ES-I3 (cell line): ENCODE measurements at regions not wholly inside any gene's neighbourhood (a gene's known extent, or its start where the extent isn't known, plus 50 kb on each side); places are given as distances from the start of the nearest gene placed in this dataset.
"Not testable (repeated sequence)": the region's sequence is repeated elsewhere in the genome, so short reads cannot be mapped to it uniquely, and the experiment has no call there.

Experiments
- H3K36me3 ChIP-seq: 2 replicates; pipeline ENCODE4 v1.6.1; 2013; ENCODE audit warnings: mild to moderate bottlenecking, low read length, control low read depth, moderate library complexity; ENCODE audit not compliant: insufficient read depth
- H3K4me1 ChIP-seq: 2 replicates; pipeline ENCODE4 v1.6.1; 2013; ENCODE audit warnings: mild to moderate bottlenecking, control low read depth, low read length; ENCODE audit not compliant: insufficient read depth
- H3K9ac ChIP-seq: 2 replicates; pipeline ENCODE4 v1.6.1; 2013; ENCODE audit warnings: low read depth, mild to moderate bottlenecking, low read length, moderate library complexity
- H3K9me3 ChIP-seq: 2 replicates; pipeline ENCODE4 v1.6.1; 2013; ENCODE audit warnings: mild to moderate bottlenecking, low read length, moderate library complexity; ENCODE audit not compliant: control insufficient read depth, insufficient read depth

- Histone ChIP-seq H3K36me3 (no peaks in the 10 kb centered on the region), H3K9ac (no peak overlapping the region), H3K4me1 (peaks cover 14% of the 10 kb centered on the region), H3K9me3 (no peaks in the 10 kb centered on the region; the same call in 1 of the 2 replicates)
Observed at GRCh38 chr18:3348176-3348575, 86.2 kb downstream of the MYL12B start.

DNA sequence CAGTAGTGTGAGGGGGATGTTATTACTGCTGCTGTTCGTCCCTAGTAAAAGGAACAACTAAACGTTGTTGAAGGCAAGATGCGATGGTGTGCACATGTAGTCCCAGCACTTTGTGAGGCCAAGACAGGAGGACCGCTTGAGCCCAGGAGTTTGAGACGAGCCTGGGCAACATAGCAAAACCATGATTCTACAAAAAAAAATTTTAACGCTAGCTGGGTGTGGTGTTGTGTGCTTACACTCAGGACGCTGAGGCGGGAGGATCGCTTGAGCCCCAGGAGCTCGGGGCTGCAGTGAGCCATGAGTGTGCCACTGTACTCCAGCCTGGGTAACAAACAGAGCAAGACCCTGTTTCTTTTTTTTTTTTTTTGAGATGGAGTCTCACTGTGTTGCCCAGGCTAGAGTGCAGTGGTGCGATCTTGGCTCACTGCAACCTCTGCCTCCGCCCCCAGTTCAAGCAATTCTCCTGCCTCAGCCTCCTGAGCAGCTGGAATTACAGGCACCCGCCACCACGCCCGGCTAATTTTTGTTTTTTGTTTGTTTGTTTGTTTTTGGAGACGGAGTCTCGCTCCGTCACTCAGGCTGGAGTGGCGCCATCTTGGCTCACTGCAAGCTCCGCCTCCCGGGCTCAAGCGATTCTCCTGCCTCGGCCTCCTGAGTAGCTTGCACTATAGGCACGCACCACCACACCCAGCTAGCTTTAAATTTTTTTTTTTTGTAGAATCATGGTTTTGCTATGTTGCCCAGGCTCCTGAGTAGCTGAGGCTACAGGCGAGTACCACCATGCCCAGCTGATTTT is 87.3 kb downstream of the MYL12B start:
- H3K36me3 ChIP-seq, H3K9ac ChIP-seq, H3K9me3 ChIP-seq: not testable (repeated sequence)
- H3K4me1 ChIP-seq: peaks cover 14% of the 10 kb centered on the region

DNA sequence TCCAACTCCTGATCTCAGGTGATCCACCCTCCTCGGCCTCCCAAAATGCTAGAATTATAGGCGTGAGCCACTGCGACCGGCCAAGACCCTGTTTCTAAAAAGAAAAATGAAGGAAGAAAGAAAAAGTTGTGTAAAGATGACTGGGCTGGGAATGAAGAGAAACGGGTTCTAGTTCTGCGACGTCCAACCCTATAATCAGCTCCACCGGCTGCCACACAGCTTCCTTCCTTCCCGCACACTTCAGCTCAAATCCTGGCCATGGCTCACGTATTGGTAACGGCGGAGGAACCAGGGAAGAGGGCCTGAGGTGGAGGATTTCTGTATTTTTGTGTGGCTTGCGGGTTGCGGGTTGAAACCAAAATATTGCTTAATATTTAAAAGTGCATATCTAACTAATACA is 88.1 kb downstream of the MYL12B start:
- H3K36me3 ChIP-seq: no peaks in the 10 kb centered on the region
- no peak overlapping the region for H3K9ac ChIP-seq
- no peaks in the 10 kb centered on the region; the same call in 1 of the 2 replicates for H3K9me3 ChIP-seq
- peaks cover 14% of the 10 kb centered on the region for H3K4me1 ChIP-seq

GRCh38 chr18:3350566-3351527 is 88.9 kb downstream of the MYL12B start:
- Histone ChIP-seq H3K36me3 (no peaks in the 10 kb centered on the region), H3K4me1 (peaks cover 14% of the 10 kb centered on the region), H3K9ac (no peak overlapping the region), H3K9me3 (no peaks in the 10 kb centered on the region; the same call in 1 of the 2 replicates)

- Histone ChIP-seq H3K4me1 (peaks cover 14% of the 10 kb centered on the region), H3K36me3 (no peaks in the 10 kb centered on the region), H3K9me3 (no peaks in the 10 kb centered on the region), H3K9ac (no peak overlapping the region)
Observed at GRCh38 chr18:3354506-3354905, 92.6 kb downstream of the MYL12B start.

DNA sequence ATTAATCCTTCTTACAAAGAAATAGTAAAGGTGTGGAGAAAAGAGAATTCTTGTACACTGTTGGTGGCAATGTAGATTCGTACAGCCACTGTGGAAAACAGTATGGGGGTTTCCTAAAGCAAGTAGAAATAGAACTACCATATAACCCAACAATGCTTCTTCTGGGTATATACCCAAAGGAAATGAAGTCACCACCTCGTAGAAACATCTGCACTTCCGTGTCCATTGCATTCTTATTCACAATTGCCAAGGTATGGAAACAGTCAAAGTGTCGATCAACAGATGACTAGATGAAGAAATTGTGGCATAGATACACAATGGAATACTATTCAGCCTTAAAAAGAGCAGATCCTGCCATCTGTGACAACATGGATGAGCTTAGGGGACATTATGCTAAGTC is 93.4 kb upstream of the TGIF1 start:
- Histone ChIP-seq H3K9me3 (no peaks in the 10 kb centered on the region), H3K9ac (no peak overlapping the region), H3K36me3 (no peaks in the 10 kb centered on the region), H3K4me1 (peaks cover 10% of the 10 kb centered on the region; the same call in 1 of the 2 replicates)

- Histone ChIP-seq H3K9me3 (no peaks in the 10 kb centered on the region), H3K36me3 (no peaks in the 10 kb centered on the region), H3K9ac (no peak overlapping the region), H3K4me1 (peaks cover 10% of the 10 kb centered on the region; the same call in 1 of the 2 replicates)
Observed at GRCh38 chr18:3357516-3357915, 92.5 kb upstream of the TGIF1 start.

GRCh38 chr18:3358310-3358709 is 91.7 kb upstream of the TGIF1 start:
- no peak overlapping the region for H3K9ac ChIP-seq
- no peaks in the 10 kb centered on the region for H3K36me3 ChIP-seq
- peaks cover 10% of the 10 kb centered on the region; the same call in 1 of the 2 replicates for H3K4me1 ChIP-seq
- no peaks in the 10 kb centered on the region for H3K9me3 ChIP-seq

- no peak overlapping the region; the same call in 1 of the 2 replicates for H3K9ac ChIP-seq
- no peaks in the 10 kb centered on the region for H3K9me3 ChIP-seq
- H3K36me3 ChIP-seq: no peaks in the 10 kb centered on the region
- H3K4me1 ChIP-seq: peaks cover 10% of the 10 kb centered on the region; the same call in 1 of the 2 replicates
Observed at GRCh38 chr18:3360211-3360610, 89.8 kb upstream of the TGIF1 start.

- no peaks in the 10 kb centered on the region for H3K4me1 ChIP-seq
- no peak overlapping the region for H3K9ac ChIP-seq
- H3K36me3 ChIP-seq: no peaks in the 10 kb centered on the region
- no peaks in the 10 kb centered on the region for H3K9me3 ChIP-seq
Observed at GRCh38 chr18:3367491-3368091, 82.4 kb upstream of the TGIF1 start.

DNA sequence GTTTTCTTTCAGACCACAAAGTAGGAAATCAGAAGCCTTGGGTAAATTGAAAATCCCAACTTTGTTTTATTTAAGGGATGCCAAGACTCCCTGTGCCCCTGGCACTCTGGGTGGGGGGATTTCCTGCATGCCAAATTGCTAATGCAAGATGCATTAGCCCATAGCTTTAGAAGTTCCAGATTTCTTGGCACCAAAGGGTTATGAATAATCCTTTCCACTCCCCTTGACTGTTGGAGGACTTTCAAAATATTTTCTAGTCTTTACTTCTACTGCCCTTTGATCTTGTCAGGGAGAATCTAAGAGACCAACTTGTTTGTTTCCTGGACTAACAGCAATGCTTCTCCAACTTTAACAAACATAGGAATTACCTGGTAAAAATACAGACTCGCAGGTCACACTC is 81.8 kb upstream of the TGIF1 start:
- no peak overlapping the region for H3K9ac ChIP-seq
- H3K36me3 ChIP-seq: no peaks in the 10 kb centered on the region
- H3K9me3 ChIP-seq: no peaks in the 10 kb centered on the region
- no peaks in the 10 kb centered on the region for H3K4me1 ChIP-seq

- H3K9me3 ChIP-seq: no peaks in the 10 kb centered on the region; the same call in 1 of the 2 replicates
- no peak overlapping the region for H3K9ac ChIP-seq
- no peaks in the 10 kb centered on the region for H3K36me3 ChIP-seq
- H3K4me1 ChIP-seq: peaks cover 7% of the 10 kb centered on the region
Observed at GRCh38 chr18:3379685-3380084, 70.3 kb upstream of the TGIF1 start.

DNA sequence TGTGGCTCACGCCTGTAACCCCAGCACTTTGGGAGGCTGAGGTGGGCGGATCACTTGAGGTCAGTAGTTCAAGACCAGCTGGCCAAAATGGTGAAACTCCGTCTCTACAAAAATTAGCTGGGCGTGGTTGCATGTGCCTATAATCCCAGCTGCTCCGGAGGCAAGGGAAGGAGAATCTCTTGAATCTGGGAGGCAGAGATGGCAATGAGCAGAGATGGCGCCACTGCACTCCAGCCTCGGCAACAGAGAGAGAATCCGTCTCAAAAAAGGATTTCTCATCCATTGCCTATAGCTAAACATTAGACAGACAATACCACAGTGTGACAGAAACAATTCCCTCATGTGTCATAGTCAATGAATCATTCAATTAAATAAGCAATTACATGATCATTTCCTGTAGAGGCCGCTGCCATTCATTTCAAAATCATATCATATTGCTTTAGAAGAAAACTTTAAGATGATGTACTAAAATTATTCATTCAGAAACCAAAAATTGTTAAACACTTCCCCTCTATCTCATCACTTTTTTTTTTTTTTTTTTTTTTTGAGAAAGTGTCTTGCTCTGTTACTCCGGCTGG is 69.5 kb upstream of the TGIF1 start:
- H3K9ac ChIP-seq: no peak overlapping the region
- H3K9me3 ChIP-seq: no peaks in the 10 kb centered on the region
- peaks cover 7% of the 10 kb centered on the region for H3K4me1 ChIP-seq
- H3K36me3 ChIP-seq: no peaks in the 10 kb centered on the region

- Histone ChIP-seq H3K36me3 (no peaks in the 10 kb centered on the region), H3K9ac (peak overlapping the region; percentile 5; the same call in 1 of the 2 replicates), H3K9me3 (no peaks in the 10 kb centered on the region), H3K4me1 (peaks cover 7% of the 10 kb centered on the region)
Observed at GRCh38 chr18:3383381-3383915, 66.5 kb upstream of the TGIF1 start.
